GM21529 (cell line): ENCODE measurements at regions not wholly inside any gene's neighbourhood (a gene's known extent, or its start where the extent isn't known, plus 50 kb on each side); places are given as distances from the start of the nearest gene placed in this dataset.
"Not testable (repeated sequence)": the region's sequence is repeated elsewhere in the genome, so short reads cannot be mapped to it uniquely, and the experiment has no call there.

Source experiments
- ATAC-seq: cut with Tn5 transposase; IDR thresholded peaks from one replicate; pipeline ENCODE4 v1.9.1; 2021; ENCODE audit not compliant: unreplicated experiment

GRCh38 chr10:31186225-31187000 lies 132.6 kb upstream of the ZEB1 start:
- no peak for ATAC-seq

GRCh38 chr10:31187182-31187581 lies 131.8 kb upstream of the ZEB1 start:
- ATAC-seq = no peak

- no peak for ATAC-seq
These were observed 131.3 kb upstream of the ZEB1 start for GRCh38 chr10:31187607-31188210.

- ATAC-seq = no peak
These were observed 130.1 kb upstream of the ZEB1 start for GRCh38 chr10:31188792-31189406.

- ATAC-seq = no peak
These were observed 128.5 kb upstream of the ZEB1 start for GRCh38 chr10:31190488-31190887.

GRCh38 chr10:31192475-31192874 lies 126.5 kb upstream of the ZEB1 start:
- no peak for ATAC-seq

GRCh38 chr10:31194986-31195385 lies 124.0 kb upstream of the ZEB1 start:
- ATAC-seq = no peak

GRCh38 chr10:31197886-31198285 lies 121.1 kb upstream of the ZEB1 start:
- ATAC-seq = no peak

GRCh38 chr10:31204090-31204489 lies 114.9 kb upstream of the ZEB1 start:
- no peak for ATAC-seq

GRCh38 chr10:31207636-31208035 lies 111.4 kb upstream of the ZEB1 start:
- ATAC-seq = no peak

- no peak for ATAC-seq
These were observed 109.5 kb upstream of the ZEB1 start for GRCh38 chr10:31209478-31209877.

GRCh38 chr10:31210190-31210589 lies 108.8 kb upstream of the ZEB1 start:
- ATAC-seq = no peak

GRCh38 chr10:31213959-31214358 lies 105.1 kb upstream of the ZEB1 start:
- no peak for ATAC-seq

- no peak for ATAC-seq
These were observed 104.0 kb upstream of the ZEB1 start for GRCh38 chr10:31215052-31215451.

- no peak for ATAC-seq
These were observed 99.7 kb upstream of the ZEB1 start for GRCh38 chr10:31219306-31219705.

- not testable (repeated sequence) for ATAC-seq
These were observed 90.2 kb upstream of the ZEB1 start for GRCh38 chr10:31228780-31229179.

GRCh38 chr10:31239961-31240360 lies 79.1 kb upstream of the ZEB1 start:
- no peak for ATAC-seq

GRCh38 chr10:31242902-31243301 lies 76.1 kb upstream of the ZEB1 start:
- no peak for ATAC-seq

GRCh38 chr10:31251118-31251517 lies 67.9 kb upstream of the ZEB1 start:
- not testable (repeated sequence) for ATAC-seq

GRCh38 chr10:31253237-31253636 lies 65.8 kb upstream of the ZEB1 start:
- no peak for ATAC-seq

GRCh38 chr10:31261511-31262311 lies 57.3 kb upstream of the ZEB1 start:
- no peak for ATAC-seq
